ENCODE measurements at regions not wholly inside any gene's neighbourhood (a gene's known extent, or its start where the extent isn't known, plus 50 kb on each side); places are given as distances from the start of the nearest gene placed in this dataset.
A peak's percentile ranks its signal among the peaks of the same experiment; 100 is the strongest.

GRCh38 chr14:101235335-101236103 lies 325.8 kb upstream of the DIO3 start (continued):
- TF ChIP-seq PAX8 (CRISPR knock-in tag; IDR thresholded peaks at IDR 0.05; ENCODE audit: borderline replicate concordance) (no peak), TBP (CRISPR knock-in tag; IDR thresholded peaks at IDR 0.05) (no peak), NFYB (CRISPR knock-in tag; IDR thresholded peaks at IDR 0.05) (no peak), ZNF782 (CRISPR knock-in tag; IDR thresholded peaks at IDR 0.05; ENCODE audit: borderline replicate concordance) (no peak), RFXAP (CRISPR knock-in tag; IDR thresholded peaks at IDR 0.05; ENCODE audit: borderline replicate concordance) (no peak), ZNF343 (CRISPR knock-in tag; IDR thresholded peaks at IDR 0.05) (no peak), SCMH1 (CRISPR knock-in tag; IDR thresholded peaks at IDR 0.05; ENCODE audit: borderline replicate concordance) (no peak), ZNF816 (CRISPR knock-in tag; IDR thresholded peaks at IDR 0.05; ENCODE audit: borderline replicate concordance) (no peak), IRX3 (CRISPR knock-in tag; IDR thresholded peaks at IDR 0.05; ENCODE audit: borderline replicate concordance, low read depth) (no peak), SIN3A (IDR thresholded peaks at IDR 0.05; ENCODE audit: borderline replicate concordance, low read depth, low read length) (no peak), NR2F6 (IDR thresholded peaks at IDR 0.05) (no peak), NR2F6 (CRISPR knock-in tag; IDR thresholded peaks at IDR 0.05) (0 out of 2 replicates have a peak, but pooled peaks have one; percentile 27), GLMP (CRISPR knock-in tag; IDR thresholded peaks at IDR 0.05; ENCODE audit: borderline replicate concordance) (no peak), ZNF292 (CRISPR knock-in tag; IDR thresholded peaks at IDR 0.05; ENCODE audit: borderline replicate concordance, low read depth) (no peak), ZC3H4 (CRISPR knock-in tag; IDR thresholded peaks at IDR 0.05; ENCODE audit: borderline replicate concordance) (no peak), GABPA (IDR thresholded peaks at IDR 0.05; ENCODE audit: low read depth, low read length) (no peak), GABPA (CRISPR knock-in tag; IDR thresholded peaks at IDR 0.05; ENCODE audit: low read depth) (no peak), ERF (CRISPR knock-in tag; IDR thresholded peaks at IDR 0.05) (no peak; the same call in 1 of the 2 replicates), ZNF382 (CRISPR knock-in tag; IDR thresholded peaks at IDR 0.05; ENCODE audit: borderline replicate concordance) (no peak), ZNF33A (CRISPR knock-in tag; IDR thresholded peaks at IDR 0.05; ENCODE audit: borderline replicate concordance) (no peak), HDAC2 (CRISPR knock-in tag; IDR thresholded peaks at IDR 0.05) (peak; percentile 33; the same call in 1 of the 2 replicates), ZNF704 (CRISPR knock-in tag; IDR thresholded peaks at IDR 0.05; ENCODE audit: borderline replicate concordance) (no peak), CCAR2 (optimal IDR thresholded peaks at IDR 0.05; ENCODE audit: low read depth, low read length) (no peak), HNF4G (IDR thresholded peaks at IDR 0.05; ENCODE audit: borderline replicate concordance, low read depth, low read length) (no peak), HNF4G (CRISPR knock-in tag; IDR thresholded peaks at IDR 0.05; ENCODE audit: borderline replicate concordance, low read depth) (no peak), ZNF558 (CRISPR knock-in tag; IDR thresholded peaks at IDR 0.05; ENCODE audit: borderline replicate concordance) (no peak), ZSCAN29 (CRISPR knock-in tag; conservative IDR thresholded peaks at IDR 0.05) (no peak), MED8 (CRISPR knock-in tag; IDR thresholded peaks at IDR 0.05; ENCODE audit: insufficient replicate concordance) (peak; percentile 30)
